ENCODE measurements at regions not wholly inside any gene's neighbourhood (a gene's known extent, or its start where the extent isn't known, plus 50 kb on each side); places are given as distances from the start of the nearest gene placed in this dataset.

GRCh38 chr3:96410006-96410730 lies 404.2 kb upstream of the EPHA6 start:
- ATAC-seq (ENCODE audit: low read depth) (no peak), DNase-seq (no peak)
- no peak for TF ChIP-seq EZH2 (IDR thresholded peaks at IDR 0.05; ENCODE audit: borderline replicate concordance, insufficient read depth, low read depth, low read length, poor library complexity, severe bottlenecking)
- no peak for TF ChIP-seq CTCF (IDR thresholded peaks at IDR 0.05)
- Histone ChIP-seq H3K9ac (ENCODE audit: low read length) (no peak overlapping the region), H2AFZ (ENCODE audit: insufficient read depth, low read depth, low read length, poor library complexity, severe bottlenecking) (no peak overlapping the region), H3K27ac (ENCODE audit: low read length in 2 of 2) (no peak overlapping the region), H3K36me3 (replicated peaks in 1 of 2; ENCODE audit: control extremely low read depth in 1 of 2, control insufficient read depth in 1 of 2, extremely low read depth in 1 of 2, insufficient read depth in 2 of 2, low read length in 1 of 2) (no peaks in the 10 kb centered on the region), H3K4me1 (ENCODE audit: control insufficient read depth in 2 of 2, insufficient read depth in 2 of 2, low read length in 2 of 2) (no peaks in the 10 kb centered on the region), H3K27me3 (replicated peaks in 1 of 4; ENCODE audit: control extremely low read depth in 1 of 4, control insufficient read depth in 3 of 4, insufficient read depth in 4 of 4, low read length in 3 of 4) (no peaks in the 10 kb centered on the region), H3K4me2 (replicated peaks; ENCODE audit: low read depth, low read length, poor library complexity, severe bottlenecking) (no peak overlapping the region), H3K9me3 (ENCODE audit: control extremely low read depth in 1 of 3, control insufficient read depth in 2 of 3, insufficient read depth in 1 of 3, low read length in 2 of 3) (peaks cover 0 to 12% (median 8%) of the 10 kb centered on the region in 3 donors), H3K4me3 (ENCODE audit: control extremely low read depth in 1 of 5, extremely low read depth in 1 of 5, insufficient read depth in 1 of 5, low read depth in 2 of 5, low read length in 4 of 5) (no peak overlapping the region), H3K79me2 (ENCODE audit: control insufficient read depth, insufficient read depth, low read length) (no peaks in the 10 kb centered on the region), H4K20me1 (ENCODE audit: control insufficient read depth, insufficient read depth, low read length, poor library complexity, severe bottlenecking) (no peaks in the 10 kb centered on the region)
- no peak overlapping the region for H3K27ac Mint-ChIP-seq
- no peaks in the 10 kb centered on the region for H3K4me1 Mint-ChIP-seq
- peaks cover 4% of the 10 kb centered on the region for H3K9me3 Mint-ChIP-seq (ENCODE audit: insufficient read depth)
- H3K27me3 Mint-ChIP-seq, result no peaks in the 10 kb centered on the region
- POLR2A ChIA-PET, result no interaction called here
- 89% methylated on average over 1 of the region's 1 CpG for WGBS (ENCODE audit: insufficient coverage)
- intact Hi-C loops (cut with micrococcal nuclease), result no loop called here
- CTCF ChIA-PET, result no interaction called here
- H3K4me3 Mint-ChIP-seq, result no peak overlapping the region

GRCh38 chr3:96416549-96417255 lies 397.7 kb upstream of the EPHA6 start:
- ChIA-PET POLR2A (no interaction called here), CTCF (no interaction called here)
- no peak overlapping the region for H3K4me2 ChIP-seq (replicated peaks; ENCODE audit: low read depth, low read length, poor library complexity, severe bottlenecking)
- H3K4me1 ChIP-seq (ENCODE audit: control insufficient read depth in 2 of 2, insufficient read depth in 2 of 2, low read length in 2 of 2), result no peaks in the 10 kb centered on the region
- 80% methylated on average over 2 of the region's 5 CpGs for WGBS (ENCODE audit: insufficient coverage)
- no peak overlapping the region for H3K27ac ChIP-seq (ENCODE audit: low read length in 2 of 2)
- no peaks in the 10 kb centered on the region for H4K20me1 ChIP-seq (ENCODE audit: control insufficient read depth, insufficient read depth, low read length, poor library complexity, severe bottlenecking)
- H3K9me3 Mint-ChIP-seq (ENCODE audit: insufficient read depth), result no peaks in the 10 kb centered on the region
- H3K27me3 ChIP-seq (replicated peaks in 1 of 4; ENCODE audit: control extremely low read depth in 1 of 4, control insufficient read depth in 3 of 4, insufficient read depth in 4 of 4, low read length in 3 of 4), result no peaks in the 10 kb centered on the region
- H3K4me3 Mint-ChIP-seq, result no peak overlapping the region
- intact Hi-C loops (cut with micrococcal nuclease), result no loop called here
- H3K79me2 ChIP-seq (ENCODE audit: control insufficient read depth, insufficient read depth, low read length), result no peaks in the 10 kb centered on the region
- H3K27ac Mint-ChIP-seq, result no peak overlapping the region
- DNase-seq, result no peak
- H3K36me3 ChIP-seq (replicated peaks in 1 of 2; ENCODE audit: control extremely low read depth in 1 of 2, control insufficient read depth in 1 of 2, extremely low read depth in 1 of 2, insufficient read depth in 2 of 2, low read length in 1 of 2), result no peaks in the 10 kb centered on the region
- no peak for ATAC-seq (ENCODE audit: low read depth)
- no peak for TF ChIP-seq EZH2 (IDR thresholded peaks at IDR 0.05; ENCODE audit: borderline replicate concordance, insufficient read depth, low read depth, low read length, poor library complexity, severe bottlenecking)
- peaks cover 0 to 10% (median 0%) of the 10 kb centered on the region in 3 donors for H3K9me3 ChIP-seq (ENCODE audit: control extremely low read depth in 1 of 3, control insufficient read depth in 2 of 3, insufficient read depth in 1 of 3, low read length in 2 of 3)
- no peak overlapping the region for H3K9ac ChIP-seq (ENCODE audit: low read length)
- H2AFZ ChIP-seq (ENCODE audit: insufficient read depth, low read depth, low read length, poor library complexity, severe bottlenecking), result no peak overlapping the region
- H3K4me3 ChIP-seq (ENCODE audit: control extremely low read depth in 1 of 5, extremely low read depth in 1 of 5, insufficient read depth in 1 of 5, low read depth in 2 of 5, low read length in 4 of 5), result no peak overlapping the region
- no peaks in the 10 kb centered on the region for H3K4me1 Mint-ChIP-seq
- H3K27me3 Mint-ChIP-seq, result no peaks in the 10 kb centered on the region

Data from B cell (primary cell).